Stomach (tissue), 8 donors: ENCODE measurements at regions not wholly inside any gene's neighbourhood (a gene's known extent, or its start where the extent isn't known, plus 50 kb on each side); places are given as distances from the start of the nearest gene placed in this dataset.

Experiments
- DNase-seq, 2 donors: peaks; one replicate each; pipeline versions ENCODE4 v3.0.0 to v3.0.0-alpha.2; 2013 to 2019
- H3K27ac ChIP-seq, 5 donors: fragments of 200-600 bp in 4 of 5; sonication (generic) in 4 of 5; one replicate each; pipeline ENCODE4 v1.5.1; 2013 to 2019; ENCODE audit warnings: mild to moderate bottlenecking in 1 of 5, moderate library complexity in 1 of 5
- H3K27me3 ChIP-seq, 3 donors: fragments of 200-600 bp; sonication (generic); one replicate each; pipeline ENCODE4 v1.5.1; 2017 to 2019; ENCODE audit warnings: mixed run types in 1 of 3
- H3K36me3 ChIP-seq, 4 donors: fragments of 200-600 bp; sonication (generic); 1 replicate in 3 of 4; 2 replicates in 1 of 4; pipeline ENCODE4 v1.5.1; 2016 to 2019
- H3K4me1 ChIP-seq, 4 donors: fragments of 200-600 bp; sonication (generic); one replicate each; pipeline ENCODE4 v1.5.1; 2016 to 2019
- H3K4me3 ChIP-seq, 4 donors: fragments of 200-600 bp; sonication (generic) in 3 of 4; one replicate each; pipeline ENCODE4 v1.5.1; 2016 to 2019; ENCODE audit warnings: mild to moderate bottlenecking in 1 of 4
- H3K9me3 ChIP-seq, 4 donors: fragments of 200-600 bp; sonication (generic); one replicate each; pipeline ENCODE4 v1.5.1; 2016 to 2019
- CTCF ChIP-seq, 7 experiments: fragments of 450-650 bp in 4 of 7; fragments of 200-600 bp in 3 of 7; sonication (generic) in 3 of 7; IDR thresholded peaks; one replicate each; pipeline ENCODE4 v1.5.1; 2016 to 2019; ENCODE audit warnings: antibody characterized with exemption in 7 of 7, control low read depth in 2 of 7, mild to moderate bottlenecking in 1 of 7
- EP300 ChIP-seq: sonication (generic); formaldehyde crosslinking; IDR thresholded peaks from one replicate; pipeline ENCODE4 v1.6.1; 2017; ENCODE audit warnings: antibody characterized with exemption
- POLR2A ChIP-seq, 4 donors: fragments of 450-650 bp; IDR thresholded peaks; one replicate each; pipeline ENCODE4 v1.6.1; 2016; ENCODE audit warnings: antibody characterized with exemption in 4 of 4, control low read depth in 2 of 4, mild to moderate bottlenecking in 1 of 4, moderate library complexity in 1 of 4
- POLR2AphosphoS5 ChIP-seq, 3 donors: sonication (generic); formaldehyde crosslinking; IDR thresholded peaks; one replicate each; pipeline ENCODE4 v1.6.1; 2016; ENCODE audit warnings: antibody characterized with exemption in 3 of 3
- WGBS, 5 donors: extraction: QIAGEN DNeasy Blood & Tissue Kit in 3 of 5; methylation state at CpG; one replicate each; pipeline versions ENCODE4 v1.1.5 to v1.1.7; 2013 to 2018; 5-methylcytosine and 5-hydroxymethylcytosine counted together
- intact Hi-C: fragments of 100-400 bp; cut with DNase I; formaldehyde crosslinking; loops from one replicate; pipeline ENCODE4 v1.15.1; 2023; ENCODE audit warnings: low total_unique reads
- donor health status: healthy with polysubstance abuse.
- donor health status: Bipolar disorder and iron deficiency.
- donor health status: healthy.

DNA sequence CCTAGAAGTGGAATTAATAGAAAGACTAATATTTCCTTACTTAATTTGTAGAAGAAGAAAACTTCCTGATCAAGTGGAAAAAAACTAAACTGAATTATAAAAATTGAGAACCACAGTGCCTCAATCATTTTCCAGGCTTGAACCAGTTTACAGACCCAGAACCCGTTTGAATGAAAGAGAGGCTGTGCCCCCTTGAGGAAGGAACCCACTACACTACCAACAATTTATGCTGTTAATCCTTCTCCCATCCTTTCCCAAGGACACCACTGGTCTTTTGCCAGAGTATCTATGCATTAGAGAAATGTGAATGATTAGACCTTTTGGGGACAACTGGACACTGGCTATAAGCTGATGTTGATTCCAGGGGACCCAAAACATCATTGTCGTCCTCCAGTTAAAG lies 842.6 kb downstream of the TECRL start:
- Histone ChIP-seq H3K4me1 (no peaks in the 10 kb centered on the region), H3K27ac (no peak overlapping the region), H3K36me3 (no peaks in the 10 kb centered on the region), H3K27me3 (no peaks in the 10 kb centered on the region), H3K4me3 (no peak overlapping the region), H3K9me3 (no peaks in the 10 kb centered on the region)
- intact Hi-C loops = no loop called here
- DNase-seq = no peak
- no peak for TF ChIP-seq EP300
- TF ChIP-seq POLR2A (IDR thresholded peaks at IDR 0.05) = no peak
- TF ChIP-seq POLR2AphosphoS5 (IDR thresholded peaks at IDR 0.05) = no peak
- no peak for TF ChIP-seq CTCF (IDR thresholded peaks at IDR 0.05)
- 34 to 52% (median 49%) methylated on average over 2 of the region's 2 CpGs for WGBS, 5 donors

GRCh38 chr4:63563288-63564014 lies 845.8 kb downstream of the TECRL start:
- 52 to 65% (median 61%) methylated on average over 4 of the region's 4 CpGs for WGBS, 5 donors
- H3K4me1 ChIP-seq = no peaks in the 10 kb centered on the region
- H3K36me3 ChIP-seq = no peaks in the 10 kb centered on the region
- no peaks in the 10 kb centered on the region for H3K27me3 ChIP-seq
- intact Hi-C loops = no loop called here
- TF ChIP-seq EP300 (no peak), CTCF (IDR thresholded peaks at IDR 0.05) (no peak), POLR2AphosphoS5 (IDR thresholded peaks at IDR 0.05) (no peak)
- peak in 1 of 2 donors; percentile 4 for DNase-seq
- no peak overlapping the region for H3K27ac ChIP-seq
- H3K9me3 ChIP-seq = peaks cover 0 to 8% (median 3%) of the 10 kb centered on the region in 4 donors
- H3K4me3 ChIP-seq = no peak overlapping the region

DNA sequence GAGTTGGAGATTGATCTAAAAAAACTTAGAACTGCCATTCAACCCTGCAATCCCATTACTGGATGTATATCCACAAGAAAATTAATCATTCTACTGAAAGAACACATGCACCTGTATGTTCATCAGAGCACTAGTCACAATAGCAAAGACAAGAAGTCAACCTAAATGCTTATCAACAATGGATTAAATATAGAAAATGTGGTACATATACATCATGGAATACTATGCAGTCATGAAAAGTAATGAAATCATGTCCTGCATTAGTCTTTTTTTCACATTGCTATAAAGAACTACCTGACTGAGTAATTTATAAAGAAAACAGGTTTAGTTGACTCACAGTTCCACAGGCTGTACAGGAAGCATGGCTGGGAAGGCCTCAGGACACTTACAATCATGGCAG lies 850.5 kb downstream of the TECRL start:
- Histone ChIP-seq H3K27me3 (no peaks in the 10 kb centered on the region), H3K36me3 (no peaks in the 10 kb centered on the region), H3K27ac (no peak overlapping the region), H3K4me3 (no peak overlapping the region), H3K9me3 (peaks cover 0 to 8% (median 3%) of the 10 kb centered on the region in 4 donors), H3K4me1 (no peaks in the 10 kb centered on the region)
- intact Hi-C loops = no loop called here
- TF ChIP-seq POLR2A (IDR thresholded peaks at IDR 0.05) (no peak), POLR2AphosphoS5 (IDR thresholded peaks at IDR 0.05) (no peak), EP300 (no peak), CTCF (IDR thresholded peaks at IDR 0.05) (no peak)
- DNase-seq = no peak

DNA sequence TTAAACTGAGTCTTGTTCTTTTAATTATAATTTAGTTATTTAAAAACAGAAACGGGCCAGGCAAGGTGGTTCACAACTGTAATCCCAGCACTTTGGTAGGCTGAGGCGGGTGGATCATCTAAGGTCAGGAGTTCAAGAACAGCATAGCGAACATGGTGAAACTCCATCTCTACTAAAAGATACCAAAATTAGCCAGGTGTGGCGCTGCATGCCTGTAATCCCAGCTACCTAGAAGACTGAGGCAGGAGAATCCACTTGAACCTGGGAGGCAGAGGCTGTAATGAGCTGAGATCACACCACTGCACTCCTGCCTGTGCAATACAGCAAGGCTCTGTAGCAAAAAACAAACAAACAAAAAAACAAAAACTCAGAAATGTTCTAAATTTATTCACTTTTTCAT lies 852.9 kb downstream of the TECRL start:
- Histone ChIP-seq H3K27ac (no peak overlapping the region), H3K27me3 (no peaks in the 10 kb centered on the region), H3K9me3 (peaks cover 0 to 8% (median 3%) of the 10 kb centered on the region in 4 donors), H3K4me3 (no peak overlapping the region), H3K4me1 (no peaks in the 10 kb centered on the region), H3K36me3 (no peaks in the 10 kb centered on the region)
- WGBS, 5 donors = 63 to 71% (median 64%) methylated on average over 4 of the region's 4 CpGs
- no peak for TF ChIP-seq EP300
- TF ChIP-seq POLR2A (IDR thresholded peaks at IDR 0.05) = no peak
- no peak for TF ChIP-seq CTCF (IDR thresholded peaks at IDR 0.05)
- TF ChIP-seq POLR2AphosphoS5 (IDR thresholded peaks at IDR 0.05) = no peak
- intact Hi-C loops = no loop called here
- no peak for DNase-seq
